ENCODE measurements at regions not wholly inside any gene's neighbourhood (a gene's known extent, or its start where the extent isn't known, plus 50 kb on each side); places are given as distances from the start of the nearest gene placed in this dataset.
A peak's percentile ranks its signal among the peaks of the same experiment; 100 is the strongest.

DNA sequence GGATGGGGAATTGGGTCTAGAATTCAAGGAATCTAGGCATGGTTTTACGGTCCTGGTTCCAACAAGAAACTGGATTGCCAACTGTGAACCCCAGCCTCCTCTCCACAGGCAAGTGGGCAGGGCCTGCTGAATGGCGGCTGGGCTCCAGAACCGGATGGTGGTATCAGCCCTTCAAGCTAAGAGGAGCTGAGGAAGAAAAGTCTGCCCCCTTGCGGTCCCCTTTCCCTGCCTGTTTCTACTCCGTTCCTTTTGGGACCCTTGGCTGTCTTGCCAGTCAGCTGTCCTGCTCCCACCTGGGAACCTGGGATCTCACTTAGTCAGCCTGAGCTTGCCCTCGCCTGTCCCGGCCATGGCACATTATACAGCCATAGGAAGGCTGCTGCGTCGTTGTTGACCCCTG lies 234.4 kb upstream of the DAPK1 start:
- WGBS, 2 donors, result 74 to 94% methylated on average over 8 to 9 of the region's 9 CpGs
- H3K4me1 ChIP-seq, result peaks cover 0 to 19% (median 19%) of the 10 kb centered on the region in 3 donors
- intact Hi-C loops (cut with DNase I), result no loop called here
- H3K9me3 ChIP-seq, result no peaks in the 10 kb centered on the region
- no peak for TF ChIP-seq POLR2A (IDR thresholded peaks at IDR 0.05)
- TF ChIP-seq, protein P1, sequence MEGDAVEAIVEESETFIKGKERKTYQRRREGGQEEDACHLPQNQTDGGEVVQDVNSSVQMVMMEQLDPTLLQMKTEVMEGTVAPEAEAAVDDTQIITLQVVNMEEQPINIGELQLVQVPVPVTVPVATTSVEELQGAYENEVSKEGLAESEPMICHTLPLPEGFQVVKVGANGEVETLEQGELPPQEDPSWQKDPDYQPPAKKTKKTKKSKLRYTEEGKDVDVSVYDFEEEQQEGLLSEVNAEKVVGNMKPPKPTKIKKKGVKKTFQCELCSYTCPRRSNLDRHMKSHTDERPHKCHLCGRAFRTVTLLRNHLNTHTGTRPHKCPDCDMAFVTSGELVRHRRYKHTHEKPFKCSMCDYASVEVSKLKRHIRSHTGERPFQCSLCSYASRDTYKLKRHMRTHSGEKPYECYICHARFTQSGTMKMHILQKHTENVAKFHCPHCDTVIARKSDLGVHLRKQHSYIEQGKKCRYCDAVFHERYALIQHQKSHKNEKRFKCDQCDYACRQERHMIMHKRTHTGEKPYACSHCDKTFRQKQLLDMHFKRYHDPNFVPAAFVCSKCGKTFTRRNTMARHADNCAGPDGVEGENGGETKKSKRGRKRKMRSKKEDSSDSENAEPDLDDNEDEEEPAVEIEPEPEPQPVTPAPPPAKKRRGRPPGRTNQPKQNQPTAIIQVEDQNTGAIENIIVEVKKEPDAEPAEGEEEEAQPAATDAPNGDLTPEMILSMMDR (IDR thresholded peaks at IDR 0.05), result no peak
- no peaks in the 10 kb centered on the region for H3K27me3 ChIP-seq
- DNase-seq, result no peak
- no peak overlapping the region for H3K4me3 ChIP-seq
- H3K27ac ChIP-seq, result no peak overlapping the region
- H3K36me3 ChIP-seq, result no peaks in the 10 kb centered on the region

DNA sequence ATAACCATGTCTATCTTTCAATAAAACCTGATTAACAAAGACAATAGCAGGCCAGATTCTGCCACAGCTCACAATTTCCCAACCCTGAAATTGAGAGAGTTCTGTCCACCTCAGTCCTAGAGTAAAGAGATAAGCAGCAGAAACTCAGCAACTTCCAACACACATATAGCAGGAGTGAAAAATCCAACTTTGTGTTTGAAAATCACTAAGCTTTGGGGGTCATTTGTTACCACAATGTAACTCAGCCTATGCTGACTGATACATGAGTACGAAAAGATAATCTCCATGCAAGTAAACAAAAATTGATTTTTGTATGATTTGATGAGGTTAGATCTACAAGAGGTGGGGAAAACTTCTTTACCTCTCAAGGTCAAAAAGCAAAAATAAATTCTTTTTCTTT lies 231.0 kb upstream of the DAPK1 start:
- H3K9me3 ChIP-seq, result no peaks in the 10 kb centered on the region
- peak overlapping the region; percentile 61 to 78 (median 74) for H3K27ac ChIP-seq
- DNase-seq, result no peak
- no peak overlapping the region for H3K4me3 ChIP-seq
- peaks cover 0 to 44% (median 32%) of the 10 kb centered on the region in 3 donors for H3K4me1 ChIP-seq
- no peaks in the 10 kb centered on the region for H3K36me3 ChIP-seq
- peaks cover 0 to 8% (median 0%) of the 10 kb centered on the region in 4 donors for H3K27me3 ChIP-seq
- WGBS, 2 donors, result 64 to 91% methylated on average over 1 of the region's 1 CpG
- TF ChIP-seq, protein P1 (IDR thresholded peaks at IDR 0.05), result no peak
- TF ChIP-seq POLR2A (IDR thresholded peaks at IDR 0.05), result no peak
- intact Hi-C loops (cut with DNase I), result no loop called here

DNA sequence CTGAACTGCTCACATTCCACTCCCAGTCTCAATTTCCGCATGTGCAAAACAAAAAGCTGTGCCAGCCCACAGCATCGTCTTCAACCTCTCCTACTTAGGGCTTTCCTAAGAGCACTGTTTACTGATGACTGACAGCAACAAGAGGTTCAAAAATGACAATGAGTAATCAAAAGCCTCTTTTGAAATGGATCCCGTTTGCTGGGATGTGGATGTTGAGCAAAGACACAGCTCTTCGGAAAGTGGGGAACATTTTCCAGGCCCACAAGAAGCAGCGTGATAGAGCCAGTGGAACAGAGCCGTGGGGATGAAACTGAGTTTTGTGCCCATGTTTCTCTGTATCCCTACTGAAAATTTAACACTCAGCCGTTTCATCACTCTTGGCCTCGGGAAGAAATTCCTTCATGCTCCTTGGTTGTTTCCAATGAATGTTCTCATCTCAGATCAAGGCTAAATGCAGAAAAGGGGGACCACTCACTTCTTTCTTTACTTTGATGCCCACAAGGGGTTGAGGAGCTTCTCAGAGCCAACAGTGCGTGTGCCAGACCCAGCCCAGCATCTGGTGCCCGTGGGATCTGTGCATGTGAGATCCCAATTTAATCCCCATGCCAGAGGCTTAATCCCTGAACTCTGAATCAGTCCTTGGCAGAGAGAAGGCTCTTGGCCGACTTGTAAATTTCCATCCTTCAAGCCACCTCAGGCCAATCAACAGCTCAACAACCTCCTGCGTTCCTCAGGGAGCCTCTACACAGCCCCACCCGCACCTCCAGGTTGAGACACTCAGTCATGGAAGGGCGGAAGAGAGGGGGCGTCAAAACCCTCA lies 230.2 kb upstream of the DAPK1 start:
- Histone ChIP-seq H3K27me3 (peaks cover 0 to 8% (median 0%) of the 10 kb centered on the region in 4 donors), H3K27ac (peak overlapping the region; percentile 61 to 78 (median 74)), H3K36me3 (no peaks in the 10 kb centered on the region), H3K9me3 (no peaks in the 10 kb centered on the region), H3K4me1 (peaks cover 0 to 44% (median 32%) of the 10 kb centered on the region in 3 donors), H3K4me3 (no peak overlapping the region)
- no peak for DNase-seq
- WGBS, 2 donors, result 44 to 45% methylated on average over 12 to 15 of the region's 15 CpGs
- intact Hi-C loops (cut with DNase I), result no loop called here
- no peak for TF ChIP-seq POLR2A (IDR thresholded peaks at IDR 0.05)
- TF ChIP-seq, protein P1 (IDR thresholded peaks at IDR 0.05), result no peak

DNA sequence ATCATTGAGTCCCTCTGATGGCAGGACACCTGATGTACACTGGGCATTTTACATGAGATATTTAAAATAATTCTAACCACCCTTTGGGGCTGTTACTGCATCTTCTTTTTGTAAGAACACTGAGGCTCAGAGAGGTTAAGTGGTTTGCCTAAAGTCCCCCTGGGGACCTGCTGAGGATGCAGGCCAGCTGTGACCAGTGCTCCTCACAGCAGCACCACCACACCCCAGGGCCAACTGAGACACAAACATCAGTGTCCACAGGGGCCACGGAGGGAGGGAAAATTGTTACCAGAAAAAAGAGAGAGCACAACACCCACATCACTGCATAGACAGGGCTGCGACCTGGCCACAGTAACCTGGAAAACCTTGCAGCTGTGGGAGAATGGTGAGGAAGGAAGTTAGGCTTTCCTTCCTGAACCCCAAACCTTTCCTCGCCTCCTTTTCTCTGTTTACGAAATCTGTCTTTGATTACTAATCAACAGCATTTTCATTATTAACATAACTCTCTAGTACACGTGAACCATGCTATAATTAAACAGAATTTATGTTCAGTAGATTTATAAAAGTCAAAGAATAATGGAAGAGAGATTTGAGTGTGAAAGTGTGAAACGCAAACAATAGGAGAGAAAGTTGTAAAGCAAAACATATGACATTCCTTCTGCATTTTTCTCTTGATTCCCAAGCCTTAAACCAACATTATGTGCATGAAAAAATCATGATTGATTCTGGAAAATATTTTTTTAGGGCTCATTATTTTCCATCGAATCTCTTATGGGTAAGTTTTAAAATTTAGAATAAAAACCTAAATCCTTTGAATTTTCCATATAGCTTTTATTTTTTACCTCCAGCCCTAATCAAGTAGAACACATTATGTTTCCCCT lies 228.1 kb upstream of the DAPK1 start:
- TF ChIP-seq, protein P1 (IDR thresholded peaks at IDR 0.05), result no peak
- TF ChIP-seq POLR2A (IDR thresholded peaks at IDR 0.05), result no peak
- WGBS, 2 donors, result 31 to 47% methylated on average over 6 to 7 of the region's 7 CpGs
- peak overlapping the region in 2 of 4 donors; percentile 8 to 12 for H3K27ac ChIP-seq
- H3K36me3 ChIP-seq, result no peaks in the 10 kb centered on the region
- H3K4me1 ChIP-seq, result peaks cover 0 to 44% (median 32%) of the 10 kb centered on the region in 3 donors
- no peak overlapping the region for H3K4me3 ChIP-seq
- H3K9me3 ChIP-seq, result no peaks in the 10 kb centered on the region
- DNase-seq, result no peak
- peaks cover 0 to 8% (median 0%) of the 10 kb centered on the region in 4 donors for H3K27me3 ChIP-seq
- intact Hi-C loops (cut with DNase I), result no loop called here
